Lower leg skin (tissue), 3 donors: ENCODE measurements at regions not wholly inside any gene's neighbourhood (a gene's known extent, or its start where the extent isn't known, plus 50 kb on each side); places are given as distances from the start of the nearest gene placed in this dataset.

ENCODE experiments used
- CTCF ChIP-seq, 3 donors: fragments of 450-650 bp; IDR thresholded peaks; one replicate each; pipeline ENCODE4 v1.5.1; 2016; ENCODE audit warnings: antibody characterized with exemption in 3 of 3, mild to moderate bottlenecking in 3 of 3, moderate library complexity in 2 of 3
- POLR2A ChIP-seq, 2 donors: fragments of 450-650 bp; IDR thresholded peaks; one replicate each; pipeline ENCODE4 v1.6.1; 2016 to 2017; ENCODE audit warnings: antibody characterized with exemption in 2 of 2, mild to moderate bottlenecking in 1 of 2, moderate library complexity in 1 of 2

DNA sequence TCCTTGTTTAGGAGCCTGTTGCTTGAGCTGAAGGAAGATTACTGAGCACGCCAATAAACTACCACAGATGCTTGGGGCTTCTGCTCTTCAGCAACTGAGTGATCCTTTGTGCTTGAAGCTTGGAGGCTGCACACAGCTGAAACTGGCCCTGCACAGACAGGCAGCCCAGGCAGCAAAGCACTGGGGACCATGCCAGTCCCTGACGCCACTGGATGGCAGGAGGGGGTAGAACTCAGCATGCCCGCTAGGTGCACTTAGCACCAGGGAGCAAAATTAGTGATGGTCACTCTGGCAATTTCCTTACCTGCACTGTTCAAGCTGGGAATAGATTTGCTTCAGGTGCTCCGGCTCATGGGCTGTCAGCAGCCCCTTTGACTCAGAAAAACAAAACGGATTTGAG, 91.5 kb downstream of the FAM50B start:
- TF ChIP-seq CTCF (IDR thresholded peaks at IDR 0.05) (no peak), POLR2A (IDR thresholded peaks at IDR 0.05) (no peak)
